Endothelial cell of umbilical vein (primary cell): ENCODE measurements at regions not wholly inside any gene's neighbourhood (a gene's known extent, or its start where the extent isn't known, plus 50 kb on each side); places are given as distances from the start of the nearest gene placed in this dataset.

ENCODE experiments used
- CTCF ChIP-seq, 2 donors: IDR thresholded peaks; 1 replicate in 1 of 2; 2 replicates in 1 of 2; pipeline ENCODE4 v1.5.1; 2011; ENCODE audit warnings: low read length in 2 of 2, mild to moderate bottlenecking in 2 of 2, moderate library complexity in 2 of 2, control low read depth in 1 of 2, inconsistent platforms in 1 of 2, low read depth in 1 of 2; ENCODE audit not compliant: insufficient read depth in 1 of 2; ENCODE audit errors: extremely low read depth in 1 of 2
- EZH2 ChIP-seq: IDR thresholded peaks from 2 replicates; pipeline ENCODE4 v1.6.1; 2012; ENCODE audit warnings: borderline replicate concordance, low read depth, mild to moderate bottlenecking, moderate library complexity, low read length, inconsistent platforms; ENCODE audit not compliant: severe bottlenecking
- JUN ChIP-seq: IDR thresholded peaks from 2 replicates; pipeline ENCODE4 v1.6.1; 2011; ENCODE audit warnings: borderline replicate concordance, low read depth; ENCODE audit not compliant: insufficient read length, insufficient read depth
- MYC ChIP-seq: IDR thresholded peaks from one replicate; pipeline ENCODE4 v1.6.1; 2011; ENCODE audit warnings: mild to moderate bottlenecking, low read depth, low read length
- POLR2A ChIP-seq: IDR thresholded peaks from 2 replicates; pipeline ENCODE4 v1.6.1; 2012; ENCODE audit warnings: low read depth, mild to moderate bottlenecking, control low read depth, low read length
- POLR2AphosphoS5 ChIP-seq: IDR thresholded peaks from 2 replicates; pipeline ENCODE4 v1.6.1; 2012; ENCODE audit warnings: low read depth, mild to moderate bottlenecking, control low read depth, low read length, moderate library complexity; ENCODE audit not compliant: insufficient read depth
- TF ChIP-seq, protein P1 (sequence below): IDR thresholded peaks from 2 replicates; pipeline ENCODE4 v1.6.1; 2011; ENCODE audit not compliant: insufficient read depth, insufficient read length

- TF ChIP-seq POLR2A (no peak), CTCF (IDR thresholded peaks at IDR 0.05; ENCODE audit: extremely low read depth in 1 of 2, insufficient read depth in 1 of 2, low read depth in 1 of 2, low read length in 2 of 2) (no peak), POLR2AphosphoS5 (no peak), JUN (no peak), EZH2 (no peak), MYC (no peak)
- TF ChIP-seq, protein P1, sequence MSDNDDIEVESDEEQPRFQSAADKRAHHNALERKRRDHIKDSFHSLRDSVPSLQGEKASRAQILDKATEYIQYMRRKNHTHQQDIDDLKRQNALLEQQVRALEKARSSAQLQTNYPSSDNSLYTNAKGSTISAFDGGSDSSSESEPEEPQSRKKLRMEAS: no peak
Observed at GRCh38 chr16:26905336-26905735, 161.4 kb upstream of the C16orf82 start.
